ENCODE measurements at regions not wholly inside any gene's neighbourhood (a gene's known extent, or its start where the extent isn't known, plus 50 kb on each side); places are given as distances from the start of the nearest gene placed in this dataset.

DNA sequence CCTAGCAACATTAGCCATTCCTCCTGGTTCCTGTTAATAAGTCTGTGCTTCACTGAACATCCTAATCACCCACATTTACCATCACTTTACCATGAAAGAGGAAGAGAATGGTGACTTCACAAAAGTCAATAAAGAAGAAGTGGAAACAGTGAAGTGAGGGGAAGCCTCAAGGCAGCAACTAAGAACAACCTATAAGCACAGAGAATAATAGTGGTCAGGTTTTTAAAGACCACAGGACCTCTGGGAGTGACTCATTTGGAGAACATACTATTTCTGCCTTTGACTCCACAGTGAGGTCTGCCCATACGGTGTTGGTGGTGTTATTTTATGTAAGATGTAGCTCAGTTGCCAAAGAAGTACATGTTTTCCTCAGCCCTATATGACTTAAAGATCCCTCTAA, 86.0 kb upstream of the TET2 start:
- H3K27me3 ChIP-seq (replicated peaks in 1 of 2; ENCODE audit: control insufficient read depth in 2 of 2, insufficient read depth in 2 of 2, low read length in 1 of 2) = no peaks in the 10 kb centered on the region
- in situ Hi-C loops (cut with MboI) (loop anchor here (5.0 kb wide), 1 partner anchor 412 kb away; the partner anchor contains the start of gene PPA2), intact Hi-C loops (cut with micrococcal nuclease; ENCODE audit: unreplicated experiment) (loop anchor here (1.0 to 5.0 kb wide), 8 partner anchors 67 to 412 kb away; partner anchors contain the start of gene TET2)
- ATAC-seq (peak; percentile 89), DNase-seq (ENCODE audit: low read depth, low spot score) (peak; percentile 98), FAIRE-seq (peak; percentile 96)
- peak overlapping the region; percentile 45; the same call in 1 of the 2 replicates for H3K4me3 ChIP-seq
- ChIA-PET CTCF (interaction anchor here (0.6 to 1.1 kb wide), 2 partner anchors 191 to 605 kb away, joined by 3 read pairs; no protein-coding TSS in a partner anchor), POLR2A (interaction anchor here (1.0 kb wide), 1 partner anchor 393 kb away, joined by 4 read pairs; no protein-coding TSS in a partner anchor), SMC1A (ENCODE audit: uncharacterized antibody, unreplicated experiment) (interaction anchor here (0.6 to 2.3 kb wide), 5 partner anchors 86 to 245 kb away, joined by 3 to 12 read pairs (median 3); partner anchors contain the start of gene TET2), RAD21 (ENCODE audit: unreplicated experiment) (interaction anchor here (1.0 to 2.0 kb wide), 5 partner anchors 94 to 413 kb away, joined by 3 to 8 read pairs (median 3); partner anchors contain the start of gene PPA2)
- H2AFZ ChIP-seq (ENCODE audit: control insufficient read depth, low read depth, low read length) = no peak overlapping the region
- no peaks in the 10 kb centered on the region for H4K20me1 ChIP-seq (ENCODE audit: control insufficient read depth, insufficient read depth)
- peaks cover under 1% of the 10 kb centered on the region; the same call in 2 of the 3 replicates for H3K9me3 ChIP-seq (replicated peaks; ENCODE audit: control insufficient read depth, insufficient read depth, low read length)
- 0% methylated on average over 1 of the region's 1 CpG for WGBS (ENCODE audit: insufficient coverage, insufficient replicate concordance, low lambda C conversion rate, missing lambda C conversion rate)
- no peaks in the 10 kb centered on the region for H3K36me3 ChIP-seq (ENCODE audit: control insufficient read depth in 2 of 2, insufficient read depth in 2 of 2, low read length in 1 of 2)
- H3K9ac ChIP-seq (ENCODE audit: control insufficient read depth, insufficient read depth, low read length) = peak overlapping the region; percentile 73
- peaks cover 48% of the 10 kb centered on the region for H3K4me1 ChIP-seq (ENCODE audit: control insufficient read depth, insufficient read depth, low read length)
- peak overlapping the region; percentile 94 for H3K27ac ChIP-seq (ENCODE audit: control insufficient read depth, insufficient read depth)
- peak overlapping the region; percentile 93 for H3K4me2 ChIP-seq (ENCODE audit: control insufficient read depth, insufficient read depth)
- no peaks in the 10 kb centered on the region for H3K79me2 ChIP-seq (ENCODE audit: control insufficient read depth, insufficient read depth, low read length)
- BruUV-seq (replicated peaks) = no TSS peak
- TF ChIP-seq TBL1XR1 (IDR thresholded peaks at IDR 0.05; ENCODE audit: low read depth, low read length) (peak; percentile 86; the same call in 1 of the 2 replicates), PAX5 (IDR thresholded peaks at IDR 0.05; ENCODE audit: borderline replicate concordance, low read depth, low read length) (peak; percentile 97), EZH2 (IDR thresholded peaks at IDR 0.05; ENCODE audit: borderline replicate concordance, control insufficient read depth, low read depth, low read length) (no peak), CHD2 (IDR thresholded peaks at IDR 0.05; ENCODE audit: borderline replicate concordance, low read depth, low read length) (peak; percentile 59; the same call in 1 of the 2 replicates), STAT1 (conservative IDR thresholded peaks at IDR 0.05) (no peak), SMC3 (IDR thresholded peaks at IDR 0.05; ENCODE audit: borderline replicate concordance, low read length) (0 out of 2 replicates have a peak, but pooled peaks have one; percentile 16), TCF12 (IDR thresholded peaks at IDR 0.05; ENCODE audit: low read depth, low read length) (0 out of 2 replicates have a peak, but pooled peaks have one; percentile 68), RUNX3 (IDR thresholded peaks at IDR 0.05; ENCODE audit: low read length) (peak; percentile 100), FOXM1 (IDR thresholded peaks at IDR 0.05; ENCODE audit: low read depth, low read length) (peak; percentile 98), POLR2AphosphoS5 (IDR thresholded peaks at IDR 0.05; ENCODE audit: low read length) (no peak)
- TF ChIP-seq, protein P1, sequence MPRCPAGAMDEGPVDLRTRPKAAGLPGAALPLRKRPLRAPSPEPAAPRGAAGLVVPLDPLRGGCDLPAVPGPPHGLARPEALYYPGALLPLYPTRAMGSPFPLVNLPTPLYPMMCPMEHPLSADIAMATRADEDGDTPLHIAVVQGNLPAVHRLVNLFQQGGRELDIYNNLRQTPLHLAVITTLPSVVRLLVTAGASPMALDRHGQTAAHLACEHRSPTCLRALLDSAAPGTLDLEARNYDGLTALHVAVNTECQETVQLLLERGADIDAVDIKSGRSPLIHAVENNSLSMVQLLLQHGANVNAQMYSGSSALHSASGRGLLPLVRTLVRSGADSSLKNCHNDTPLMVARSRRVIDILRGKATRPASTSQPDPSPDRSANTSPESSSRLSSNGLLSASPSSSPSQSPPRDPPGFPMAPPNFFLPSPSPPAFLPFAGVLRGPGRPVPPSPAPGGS (IDR thresholded peaks at IDR 0.05; ENCODE audit: borderline replicate concordance, insufficient read depth, low read depth, low read length, poor library complexity, severe bottlenecking) = peak; percentile 90
- TF ChIP-seq, protein P2, sequence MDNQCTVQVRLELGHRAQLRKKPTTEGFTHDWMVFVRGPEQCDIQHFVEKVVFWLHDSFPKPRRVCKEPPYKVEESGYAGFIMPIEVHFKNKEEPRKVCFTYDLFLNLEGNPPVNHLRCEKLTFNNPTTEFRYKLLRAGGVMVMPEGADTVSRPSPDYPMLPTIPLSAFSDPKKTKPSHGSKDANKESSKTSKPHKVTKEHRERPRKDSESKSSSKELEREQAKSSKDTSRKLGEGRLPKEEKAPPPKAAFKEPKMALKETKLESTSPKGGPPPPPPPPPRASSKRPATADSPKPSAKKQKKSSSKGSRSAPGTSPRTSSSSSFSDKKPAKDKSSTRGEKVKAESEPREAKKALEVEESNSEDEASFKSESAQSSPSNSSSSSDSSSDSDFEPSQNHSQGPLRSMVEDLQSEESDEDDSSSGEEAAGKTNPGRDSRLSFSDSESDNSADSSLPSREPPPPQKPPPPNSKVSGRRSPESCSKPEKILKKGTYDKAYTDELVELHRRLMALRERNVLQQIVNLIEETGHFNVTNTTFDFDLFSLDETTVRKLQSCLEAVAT (IDR thresholded peaks at IDR 0.05) = peak; percentile 94
- TF ChIP-seq, protein P3, sequence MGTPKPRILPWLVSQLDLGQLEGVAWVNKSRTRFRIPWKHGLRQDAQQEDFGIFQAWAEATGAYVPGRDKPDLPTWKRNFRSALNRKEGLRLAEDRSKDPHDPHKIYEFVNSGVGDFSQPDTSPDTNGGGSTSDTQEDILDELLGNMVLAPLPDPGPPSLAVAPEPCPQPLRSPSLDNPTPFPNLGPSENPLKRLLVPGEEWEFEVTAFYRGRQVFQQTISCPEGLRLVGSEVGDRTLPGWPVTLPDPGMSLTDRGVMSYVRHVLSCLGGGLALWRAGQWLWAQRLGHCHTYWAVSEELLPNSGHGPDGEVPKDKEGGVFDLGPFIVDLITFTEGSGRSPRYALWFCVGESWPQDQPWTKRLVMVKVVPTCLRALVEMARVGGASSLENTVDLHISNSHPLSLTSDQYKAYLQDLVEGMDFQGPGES (IDR thresholded peaks at IDR 0.05) = no peak
- TF ChIP-seq, protein P4, sequence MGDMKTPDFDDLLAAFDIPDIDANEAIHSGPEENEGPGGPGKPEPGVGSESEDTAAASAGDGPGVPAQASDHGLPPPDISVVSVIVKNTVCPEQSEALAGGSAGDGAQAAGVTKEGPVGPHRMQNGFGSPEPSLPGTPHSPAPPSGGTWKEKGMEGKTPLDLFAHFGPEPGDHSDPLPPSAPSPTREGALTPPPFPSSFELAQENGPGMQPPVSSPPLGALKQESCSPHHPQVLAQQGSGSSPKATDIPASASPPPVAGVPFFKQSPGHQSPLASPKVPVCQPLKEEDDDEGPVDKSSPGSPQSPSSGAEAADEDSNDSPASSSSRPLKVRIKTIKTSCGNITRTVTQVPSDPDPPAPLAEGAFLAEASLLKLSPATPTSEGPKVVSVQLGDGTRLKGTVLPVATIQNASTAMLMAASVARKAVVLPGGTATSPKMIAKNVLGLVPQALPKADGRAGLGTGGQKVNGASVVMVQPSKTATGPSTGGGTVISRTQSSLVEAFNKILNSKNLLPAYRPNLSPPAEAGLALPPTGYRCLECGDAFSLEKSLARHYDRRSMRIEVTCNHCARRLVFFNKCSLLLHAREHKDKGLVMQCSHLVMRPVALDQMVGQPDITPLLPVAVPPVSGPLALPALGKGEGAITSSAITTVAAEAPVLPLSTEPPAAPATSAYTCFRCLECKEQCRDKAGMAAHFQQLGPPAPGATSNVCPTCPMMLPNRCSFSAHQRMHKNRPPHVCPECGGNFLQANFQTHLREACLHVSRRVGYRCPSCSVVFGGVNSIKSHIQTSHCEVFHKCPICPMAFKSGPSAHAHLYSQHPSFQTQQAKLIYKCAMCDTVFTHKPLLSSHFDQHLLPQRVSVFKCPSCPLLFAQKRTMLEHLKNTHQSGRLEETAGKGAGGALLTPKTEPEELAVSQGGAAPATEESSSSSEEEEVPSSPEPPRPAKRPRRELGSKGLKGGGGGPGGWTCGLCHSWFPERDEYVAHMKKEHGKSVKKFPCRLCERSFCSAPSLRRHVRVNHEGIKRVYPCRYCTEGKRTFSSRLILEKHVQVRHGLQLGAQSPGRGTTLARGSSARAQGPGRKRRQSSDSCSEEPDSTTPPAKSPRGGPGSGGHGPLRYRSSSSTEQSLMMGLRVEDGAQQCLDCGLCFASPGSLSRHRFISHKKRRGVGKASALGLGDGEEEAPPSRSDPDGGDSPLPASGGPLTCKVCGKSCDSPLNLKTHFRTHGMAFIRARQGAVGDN (IDR thresholded peaks at IDR 0.05) = no peak
- TF ChIP-seq, protein P5, sequence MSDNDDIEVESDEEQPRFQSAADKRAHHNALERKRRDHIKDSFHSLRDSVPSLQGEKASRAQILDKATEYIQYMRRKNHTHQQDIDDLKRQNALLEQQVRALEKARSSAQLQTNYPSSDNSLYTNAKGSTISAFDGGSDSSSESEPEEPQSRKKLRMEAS (IDR thresholded peaks at IDR 0.05; ENCODE audit: low read depth, low read length) = no peak

Measured in GM12878 (cell line).